Mesodermal cell (in vitro differentiated cells): ENCODE measurements at regions not wholly inside any gene's neighbourhood (a gene's known extent, or its start where the extent isn't known, plus 50 kb on each side); places are given as distances from the start of the nearest gene placed in this dataset.

ENCODE experiments used
- H3K27ac ChIP-seq: 2 replicates; pipeline ENCODE4 v1.7.0; 2013; ENCODE audit warnings: mild to moderate bottlenecking, low read depth, low read length, moderate library complexity; ENCODE audit not compliant: severe bottlenecking
- H3K36me3 ChIP-seq: 2 replicates; pipeline ENCODE4 v1.7.1; 2013; ENCODE audit warnings: mild to moderate bottlenecking, low read length, moderate library complexity; ENCODE audit not compliant: control insufficient read depth, insufficient read depth
- H3K4me1 ChIP-seq: one replicate; pipeline ENCODE4 v1.7.1; 2013; ENCODE audit warnings: mild to moderate bottlenecking, low read length; ENCODE audit not compliant: insufficient read depth, control insufficient read depth, poor library complexity, severe bottlenecking
- H3K4me3 ChIP-seq: 2 replicates; pipeline ENCODE4 v1.7.0; 2013; ENCODE audit warnings: low read length, control low read depth, mild to moderate bottlenecking; ENCODE audit not compliant: insufficient read depth, poor library complexity, severe bottlenecking; ENCODE audit errors: extremely low read depth
- H3K9me3 ChIP-seq: 2 replicates; pipeline ENCODE4 v1.7.1; 2013; ENCODE audit warnings: mild to moderate bottlenecking, low read length, moderate library complexity; ENCODE audit not compliant: control insufficient read depth
- WGBS, 2 experiments: methylation state at CpG; one replicate each; pipeline ENCODE4 v1.1.5; 2013; ENCODE audit warnings: missing lambda C conversion rate in 2 of 2; ENCODE audit not compliant: insufficient coverage in 2 of 2; 5-methylcytosine and 5-hydroxymethylcytosine counted together

- Histone ChIP-seq H3K4me3 (no peak overlapping the region), H3K9me3 (no peaks in the 10 kb centered on the region), H3K36me3 (no peaks in the 10 kb centered on the region), H3K27ac (no peak overlapping the region), H3K4me1 (peaks cover 16% of the 10 kb centered on the region)
- WGBS, 2 experiments = 50 to 93% methylated on average over 1 to 2 of the region's 3 CpGs
Observed at GRCh38 chr16:59048876-59049275, 314.8 kb upstream of the GOT2 start.

- Histone ChIP-seq H3K36me3 (no peaks in the 10 kb centered on the region), H3K27ac (no peak overlapping the region), H3K4me3 (no peak overlapping the region), H3K9me3 (no peaks in the 10 kb centered on the region), H3K4me1 (peaks cover 16% of the 10 kb centered on the region)
- WGBS, 2 experiments = 81 to 83% methylated on average over 2 to 3 of the region's 4 CpGs
Observed at GRCh38 chr16:59047114-59047513, 313.0 kb upstream of the GOT2 start.

GRCh38 chr16:59046335-59046734 is 312.2 kb upstream of the GOT2 start:
- WGBS, 2 experiments = 94 to 100% methylated on average over 2 of the region's 4 CpGs
- H3K4me1 ChIP-seq = peaks cover 16% of the 10 kb centered on the region
- H3K27ac ChIP-seq = peak overlapping the region; percentile 51
- no peak overlapping the region for H3K4me3 ChIP-seq
- H3K36me3 ChIP-seq = no peaks in the 10 kb centered on the region
- H3K9me3 ChIP-seq = no peaks in the 10 kb centered on the region

GRCh38 chr16:59045501-59045900 is 311.4 kb upstream of the GOT2 start:
- H3K27ac ChIP-seq = peak overlapping the region; percentile 51
- no peaks in the 10 kb centered on the region for H3K36me3 ChIP-seq
- no CpG with 5 or more reads among the region's 4 CpGs for WGBS, 2 experiments
- peaks cover 16% of the 10 kb centered on the region for H3K4me1 ChIP-seq
- no peak overlapping the region for H3K4me3 ChIP-seq
- no peaks in the 10 kb centered on the region for H3K9me3 ChIP-seq

- Histone ChIP-seq H3K4me3 (no peak overlapping the region), H3K27ac (no peak overlapping the region), H3K36me3 (no peaks in the 10 kb centered on the region), H3K4me1 (peaks cover 16% of the 10 kb centered on the region), H3K9me3 (no peaks in the 10 kb centered on the region)
Observed at GRCh38 chr16:59044616-59045015, 310.5 kb upstream of the GOT2 start.

- H3K36me3 ChIP-seq = no peaks in the 10 kb centered on the region
- H3K4me3 ChIP-seq = no peak overlapping the region
- 75% methylated on average over 1 of the region's 2 CpGs; no CpG with 5 or more reads in 1 of the 2 experiments for WGBS, 2 experiments
- no peaks in the 10 kb centered on the region for H3K9me3 ChIP-seq
- H3K4me1 ChIP-seq = peaks cover 14% of the 10 kb centered on the region
- no peak overlapping the region for H3K27ac ChIP-seq
Observed at GRCh38 chr16:59042301-59042700, 308.2 kb upstream of the GOT2 start.

- Histone ChIP-seq H3K9me3 (no peaks in the 10 kb centered on the region), H3K4me1 (no peaks in the 10 kb centered on the region), H3K27ac (no peak overlapping the region), H3K36me3 (no peaks in the 10 kb centered on the region), H3K4me3 (no peak overlapping the region)
- 100% methylated on average over 2 of the region's 3 CpGs; no CpG with 5 or more reads in 1 of the 2 experiments for WGBS, 2 experiments
Observed at GRCh38 chr16:59039066-59039720, 305.1 kb upstream of the GOT2 start.

- no peaks in the 10 kb centered on the region for H3K36me3 ChIP-seq
- no peaks in the 10 kb centered on the region for H3K9me3 ChIP-seq
- H3K4me3 ChIP-seq = no peak overlapping the region
- no peak overlapping the region for H3K27ac ChIP-seq
- H3K4me1 ChIP-seq = no peaks in the 10 kb centered on the region
- 80 to 93% methylated on average over 1 to 3 of the region's 6 CpGs for WGBS, 2 experiments
Observed at GRCh38 chr16:59030923-59031485, 296.9 kb upstream of the GOT2 start.

GRCh38 chr16:59021751-59022150 is 287.6 kb upstream of the GOT2 start:
- no peak overlapping the region for H3K4me3 ChIP-seq
- no peaks in the 10 kb centered on the region for H3K4me1 ChIP-seq
- no peaks in the 10 kb centered on the region for H3K9me3 ChIP-seq
- H3K27ac ChIP-seq = no peak overlapping the region
- 89 to 92% methylated on average over 2 of the region's 7 CpGs for WGBS, 2 experiments
- no peaks in the 10 kb centered on the region for H3K36me3 ChIP-seq

- H3K4me1 ChIP-seq = no peaks in the 10 kb centered on the region
- H3K27ac ChIP-seq = no peak overlapping the region
- no peak overlapping the region for H3K4me3 ChIP-seq
- H3K9me3 ChIP-seq = no peaks in the 10 kb centered on the region
- 60 to 88% methylated on average over 1 to 3 of the region's 6 CpGs for WGBS, 2 experiments
- no peaks in the 10 kb centered on the region for H3K36me3 ChIP-seq
Observed at GRCh38 chr16:59013930-59014329, 279.8 kb upstream of the GOT2 start.

- Histone ChIP-seq H3K27ac (no peak overlapping the region), H3K4me1 (no peaks in the 10 kb centered on the region), H3K9me3 (no peaks in the 10 kb centered on the region), H3K36me3 (no peaks in the 10 kb centered on the region), H3K4me3 (no peak overlapping the region)
- whole genome bisulfite sequencing, 2 experiments = 84 to 97% methylated on average over 4 of the region's 5 CpGs
Observed at GRCh38 chr16:58999762-59000161, 265.6 kb upstream of the GOT2 start.
